ENCODE measurements at regions not wholly inside any gene's neighbourhood (a gene's known extent, or its start where the extent isn't known, plus 50 kb on each side); places are given as distances from the start of the nearest gene placed in this dataset.

- no peak for DNase-seq
These were observed 93.4 kb downstream of the ABHD5 start for GRCh38 chr3:43783987-43784639.

- DNase-seq, result no peak
These were observed 93.9 kb downstream of the ABHD5 start for GRCh38 chr3:43784640-43785011.

GRCh38 chr3:43785551-43785950, 94.8 kb downstream of the ABHD5 start:
- no peak for DNase-seq

GRCh38 chr3:43786102-43786501, 95.4 kb downstream of the ABHD5 start:
- DNase-seq, result no peak

- DNase-seq, result no peak
These were observed 96.0 kb downstream of the ABHD5 start for GRCh38 chr3:43786526-43787305.

GRCh38 chr3:43787330-43787729, 96.6 kb downstream of the ABHD5 start:
- no peak for DNase-seq

GRCh38 chr3:43789028-43789427, 98.3 kb downstream of the ABHD5 start:
- DNase-seq, result no peak

- no peak for DNase-seq
These were observed 99.3 kb downstream of the ABHD5 start for GRCh38 chr3:43790060-43790459.

GRCh38 chr3:43790476-43790875, 99.7 kb downstream of the ABHD5 start:
- DNase-seq, result no peak

GRCh38 chr3:43791246-43791645, 100.5 kb downstream of the ABHD5 start:
- no peak for DNase-seq

GRCh38 chr3:43792904-43793303, 102.2 kb downstream of the ABHD5 start:
- DNase-seq, result no peak

- DNase-seq, result no peak
These were observed 103.1 kb downstream of the ABHD5 start for GRCh38 chr3:43793648-43794372.

- no peak for DNase-seq
These were observed 104.0 kb downstream of the ABHD5 start for GRCh38 chr3:43794776-43795175.

GRCh38 chr3:43795491-43795890, 104.8 kb downstream of the ABHD5 start:
- no peak for DNase-seq

GRCh38 chr3:43796041-43796596, 105.4 kb downstream of the ABHD5 start:
- DNase-seq, result no peak

GRCh38 chr3:43797794-43798193, 107.1 kb downstream of the ABHD5 start:
- no peak for DNase-seq

- DNase-seq, result no peak
These were observed 120.1 kb downstream of the ABHD5 start for GRCh38 chr3:43810797-43811196.

GRCh38 chr3:43814461-43814860, 123.7 kb downstream of the ABHD5 start:
- no peak for DNase-seq

GRCh38 chr3:43816372-43816771, 125.6 kb downstream of the ABHD5 start:
- no peak for DNase-seq

GRCh38 chr3:43817064-43817463, 126.3 kb downstream of the ABHD5 start:
- no peak for DNase-seq

- no peak for DNase-seq
These were observed 127.1 kb downstream of the ABHD5 start for GRCh38 chr3:43817825-43818224.

GRCh38 chr3:43818229-43818628, 127.5 kb downstream of the ABHD5 start:
- DNase-seq, result no peak

- DNase-seq, result no peak
These were observed 147.4 kb downstream of the ABHD5 start for GRCh38 chr3:43838009-43838758.
